GM12891 (cell line): ENCODE measurements at regions not wholly inside any gene's neighbourhood (a gene's known extent, or its start where the extent isn't known, plus 50 kb on each side); places are given as distances from the start of the nearest gene placed in this dataset.

Experiments used
- PAX5 ChIP-seq: IDR thresholded peaks from 2 replicates; pipeline ENCODE4 v1.6.1; 2011; ENCODE audit warnings: low read length, moderate library complexity, mild to moderate bottlenecking; ENCODE audit not compliant: insufficient read depth, severe bottlenecking
- POLR2A ChIP-seq: IDR thresholded peaks from 2 replicates; pipeline ENCODE4 v1.6.1; 2011; ENCODE audit warnings: low read depth, low read length, control low read depth
- POLR2AphosphoS5 ChIP-seq: IDR thresholded peaks from 2 replicates; pipeline ENCODE4 v1.6.1; 2011; ENCODE audit warnings: low read depth, low read length, control low read depth
- SPI1 ChIP-seq: IDR thresholded peaks from 2 replicates; pipeline ENCODE4 v1.6.1; 2011; ENCODE audit warnings: low read depth, low read length, control low read depth
- TAF1 ChIP-seq: IDR thresholded peaks from 2 replicates; pipeline ENCODE4 v1.6.1; 2011; ENCODE audit warnings: low read depth, low read length, control low read depth

DNA sequence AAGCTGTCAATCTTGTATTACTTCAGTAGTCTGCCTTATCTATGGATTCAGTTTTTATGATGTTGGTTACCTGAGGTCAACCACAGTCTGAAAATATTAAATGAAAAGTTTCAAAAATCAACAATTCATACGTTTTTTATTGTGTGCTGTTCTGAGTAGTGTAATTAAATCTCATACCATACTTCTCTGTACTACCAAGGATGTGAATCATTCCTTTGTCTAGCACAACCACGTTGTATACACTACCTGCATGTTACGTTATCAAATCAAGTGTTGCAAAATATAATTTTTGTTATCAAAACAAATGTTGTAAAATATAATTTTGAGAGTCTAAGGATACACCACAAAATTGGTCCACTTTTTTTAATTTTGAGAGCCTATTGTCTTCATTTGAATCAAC, 590.2 kb upstream of the SETBP1 start:
- no peak for TF ChIP-seq POLR2A
- no peak for TF ChIP-seq TAF1
- TF ChIP-seq POLR2AphosphoS5 = no peak
- TF ChIP-seq SPI1 = no peak
- TF ChIP-seq PAX5 = no peak
